Pons (tissue), 1 donor: ENCODE measurements at regions not wholly inside any gene's neighbourhood (a gene's known extent, or its start where the extent isn't known, plus 50 kb on each side); places are given as distances from the start of the nearest gene placed in this dataset.
"Not testable (repeated sequence)": the region's sequence is repeated elsewhere in the genome, so short reads cannot be mapped to it uniquely, and the experiment has no call there.

Experiments
- DNase-seq: peaks from one replicate; pipeline ENCODE4 v3.0.0-alpha.2; 2016; ENCODE audit warnings: low spot score

DNA sequence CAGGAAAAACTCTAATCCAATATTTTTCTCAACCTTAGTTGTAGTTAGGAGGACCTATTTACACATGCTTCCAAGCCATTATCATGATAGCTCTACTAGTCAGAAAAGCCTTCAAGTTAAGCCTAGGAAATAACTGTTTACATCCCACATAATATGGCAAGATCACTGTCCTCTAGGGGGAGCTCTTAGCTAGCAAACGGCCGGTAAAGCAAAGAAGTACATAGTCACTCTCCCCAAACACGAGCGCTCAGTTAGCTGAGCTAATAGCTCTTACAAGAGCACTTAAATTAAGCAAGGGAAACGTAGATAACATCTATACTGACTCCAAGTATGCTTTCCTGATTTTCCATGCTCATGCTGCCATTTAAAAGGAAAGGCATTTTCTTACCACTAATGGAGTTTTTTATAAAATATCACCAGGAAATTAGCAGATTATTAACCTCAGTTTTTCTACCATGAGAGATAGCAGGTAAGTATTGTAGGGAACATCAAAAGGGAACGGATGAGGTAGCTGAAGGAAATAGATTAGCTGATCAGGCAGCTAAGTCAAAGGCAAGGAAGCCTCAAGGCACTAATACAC lies 100.6 kb upstream of the PABPC3 start:
- peak; percentile 91 for DNase-seq

DNA sequence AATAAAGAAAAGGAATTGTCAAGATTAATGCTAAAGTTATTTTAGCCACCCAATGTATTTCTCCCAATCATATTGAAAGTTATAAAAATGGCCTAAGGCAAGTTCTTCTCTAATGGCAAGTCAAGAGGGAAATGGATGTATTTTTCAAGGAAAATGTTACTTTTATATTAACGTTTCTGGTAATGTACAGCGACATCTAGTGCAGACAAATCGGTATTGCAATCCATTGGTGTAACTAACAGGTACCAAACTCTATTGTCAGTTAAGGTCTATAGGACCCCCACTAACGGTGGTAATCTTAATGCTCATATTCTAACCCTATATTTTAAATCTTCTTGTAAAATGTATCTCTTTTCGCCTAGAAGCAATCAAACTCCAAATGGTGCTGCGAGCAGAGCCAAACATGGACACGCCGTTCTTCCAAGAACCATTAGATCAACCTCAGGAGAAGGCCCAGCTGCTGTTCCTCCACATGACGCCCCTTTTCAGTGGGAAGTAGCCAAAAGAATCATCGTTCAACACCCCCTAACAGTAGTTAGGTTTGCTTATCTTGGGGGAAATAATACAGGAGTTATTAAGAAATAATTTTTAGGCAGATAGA lies 98.5 kb upstream of the PABPC3 start:
- peak; percentile 56 for DNase-seq

GRCh38 chr13:24998433-24998832 lies 97.5 kb upstream of the PABPC3 start:
- DNase-seq: no peak

- no peak for DNase-seq
Measured at GRCh38 chr13:25001476-25002206, 94.3 kb upstream of the PABPC3 start.

- DNase-seq: not testable (repeated sequence)
Measured at GRCh38 chr13:25002311-25002710, 93.6 kb upstream of the PABPC3 start.

GRCh38 chr13:25004489-25004888 lies 91.4 kb upstream of the PABPC3 start:
- DNase-seq: not testable (repeated sequence)

- DNase-seq: peak; percentile 84
Measured at GRCh38 chr13:25005050-25005497, 90.9 kb upstream of the PABPC3 start.

- DNase-seq: not testable (repeated sequence)
Measured at GRCh38 chr13:25007389-25007788, 88.5 kb upstream of the PABPC3 start.

DNA sequence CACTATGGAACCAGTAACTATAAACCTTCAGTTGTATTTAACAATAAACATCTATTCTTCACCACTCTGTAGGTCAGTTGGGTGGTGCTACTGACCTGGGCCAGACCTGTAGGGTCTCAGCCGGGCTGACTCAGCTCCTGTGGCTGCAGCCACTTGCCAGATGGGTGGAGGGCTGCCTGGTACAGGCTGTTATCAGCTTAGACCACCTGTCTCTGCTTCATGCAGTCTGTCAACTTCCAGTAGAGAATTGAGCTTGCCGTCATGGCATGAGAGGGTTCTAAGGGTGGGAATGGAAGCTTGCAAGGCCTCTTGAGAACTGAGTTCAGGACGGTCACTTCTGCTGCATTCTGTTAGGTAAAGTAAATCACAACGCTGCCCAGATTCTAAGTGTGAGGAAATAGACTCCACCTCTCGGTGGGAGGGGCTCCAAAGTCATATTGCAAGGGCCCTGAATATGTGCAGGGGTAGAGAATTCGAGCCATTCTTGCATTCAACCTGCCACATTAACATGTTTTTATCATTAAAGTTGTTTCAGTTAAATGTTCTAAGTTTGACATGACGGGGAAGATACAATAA lies 81.5 kb upstream of the PABPC3 start:
- DNase-seq: not testable (repeated sequence)

GRCh38 chr13:25017176-25017575 lies 78.8 kb upstream of the PABPC3 start:
- DNase-seq: not testable (repeated sequence)

DNA sequence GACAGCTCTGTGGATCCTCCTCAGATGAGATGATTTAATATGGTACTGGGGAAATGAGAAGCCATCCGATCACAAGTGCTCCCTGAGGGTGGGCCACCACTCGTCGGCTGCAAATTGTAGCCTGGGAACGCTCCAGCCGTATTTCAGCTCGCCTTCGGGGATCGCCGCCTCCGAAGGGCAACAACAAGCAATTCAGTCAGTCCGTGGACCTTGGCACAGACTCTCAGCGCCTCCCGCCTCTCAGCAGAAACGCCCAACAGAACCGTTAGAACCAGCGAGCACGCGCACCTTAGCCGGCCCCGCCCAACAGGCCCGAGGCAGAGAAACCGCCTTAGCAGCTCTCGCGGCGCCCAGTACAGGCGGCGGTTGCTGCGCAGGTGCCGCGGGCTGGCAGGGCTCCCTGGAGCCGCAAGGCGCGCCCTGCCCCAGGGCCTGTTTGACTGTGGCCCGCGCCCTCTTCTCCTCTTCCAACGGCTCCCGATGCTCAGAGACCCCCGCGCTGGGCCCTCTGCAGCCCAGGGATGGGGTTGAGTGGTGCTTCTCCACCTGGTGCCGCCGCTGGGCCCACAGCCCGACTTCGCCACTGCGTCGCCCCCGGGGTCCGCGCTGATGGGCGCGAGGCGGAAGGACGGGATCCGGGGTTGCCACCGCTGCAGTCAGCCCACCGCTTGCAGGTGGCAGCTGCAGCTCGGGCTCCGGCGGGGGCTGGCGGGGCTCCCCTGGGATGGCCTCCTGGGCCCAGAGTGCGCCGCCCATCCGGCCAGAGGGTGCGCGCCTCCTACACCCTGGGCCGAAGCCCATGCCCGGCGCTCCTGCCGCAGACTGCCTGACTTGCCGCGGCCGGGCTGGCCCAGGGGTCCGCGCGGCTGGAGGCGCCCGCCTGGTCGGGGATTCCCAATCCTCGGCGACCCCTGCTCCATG lies 77.9 kb upstream of the PABPC3 start:
- not testable (repeated sequence) for DNase-seq

- DNase-seq: no peak
Measured at GRCh38 chr13:25018729-25019115, 77.2 kb upstream of the PABPC3 start.

DNA sequence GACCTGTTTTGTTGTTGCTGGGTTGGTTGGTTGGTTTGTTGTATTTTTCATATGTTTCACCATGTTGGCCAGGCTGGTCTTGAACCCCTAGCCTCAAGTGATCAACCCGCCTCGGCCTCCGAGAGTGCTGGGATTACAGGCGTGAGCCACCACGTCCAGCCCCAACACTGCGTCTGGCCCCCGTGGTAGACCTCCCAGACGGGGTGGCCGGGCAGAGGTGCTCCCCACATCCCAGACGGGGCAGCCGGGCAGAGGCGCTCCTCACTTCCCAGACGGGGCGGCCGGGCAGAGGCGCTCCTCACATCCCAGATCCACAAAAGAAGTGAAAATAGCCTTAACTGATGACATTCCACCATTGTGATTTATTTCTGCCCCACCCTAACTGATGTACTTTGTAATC lies 76.2 kb upstream of the PABPC3 start:
- not testable (repeated sequence) for DNase-seq

DNA sequence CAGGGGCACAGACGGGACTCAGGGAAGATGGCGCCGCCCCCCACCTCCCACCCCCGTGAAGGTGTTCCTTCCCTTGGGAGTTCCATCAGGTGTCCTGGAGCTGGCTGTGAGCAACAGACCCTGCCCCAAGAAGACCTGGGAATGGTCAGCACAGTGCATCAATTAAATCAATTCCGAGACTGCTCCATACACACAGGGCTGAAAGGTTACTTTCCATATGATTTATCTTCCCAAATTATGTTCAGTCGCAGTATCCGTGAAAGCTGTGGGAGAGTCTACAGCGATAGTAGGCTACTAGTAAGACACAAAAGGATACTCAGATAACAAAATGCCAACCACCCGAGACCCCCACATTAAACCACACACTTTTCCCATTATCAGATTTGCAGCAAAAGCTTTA lies 71.8 kb upstream of the PABPC3 start:
- no peak for DNase-seq

GRCh38 chr13:25032160-25032559 lies 63.8 kb upstream of the PABPC3 start:
- DNase-seq: no peak

DNA sequence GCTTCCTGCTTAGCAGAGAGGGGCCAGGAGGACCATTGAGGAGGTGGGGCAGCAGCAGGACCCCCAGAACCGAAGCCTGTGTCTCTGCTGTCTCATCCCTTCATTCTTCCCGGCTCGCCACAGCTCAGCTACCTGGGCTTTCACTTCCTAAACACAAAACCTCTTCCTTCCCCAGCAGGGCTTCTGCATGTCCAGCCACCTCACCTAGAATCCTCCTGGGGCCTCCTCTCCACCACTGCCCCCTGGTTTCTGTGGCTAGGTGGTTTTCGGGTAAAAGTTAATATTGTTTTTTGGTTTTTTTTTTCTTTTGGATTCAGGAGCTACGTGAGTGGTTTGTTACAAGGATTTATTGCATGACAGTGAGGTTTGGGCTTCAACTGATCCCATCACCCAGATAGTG lies 61.8 kb upstream of the PABPC3 start:
- DNase-seq: no peak

DNA sequence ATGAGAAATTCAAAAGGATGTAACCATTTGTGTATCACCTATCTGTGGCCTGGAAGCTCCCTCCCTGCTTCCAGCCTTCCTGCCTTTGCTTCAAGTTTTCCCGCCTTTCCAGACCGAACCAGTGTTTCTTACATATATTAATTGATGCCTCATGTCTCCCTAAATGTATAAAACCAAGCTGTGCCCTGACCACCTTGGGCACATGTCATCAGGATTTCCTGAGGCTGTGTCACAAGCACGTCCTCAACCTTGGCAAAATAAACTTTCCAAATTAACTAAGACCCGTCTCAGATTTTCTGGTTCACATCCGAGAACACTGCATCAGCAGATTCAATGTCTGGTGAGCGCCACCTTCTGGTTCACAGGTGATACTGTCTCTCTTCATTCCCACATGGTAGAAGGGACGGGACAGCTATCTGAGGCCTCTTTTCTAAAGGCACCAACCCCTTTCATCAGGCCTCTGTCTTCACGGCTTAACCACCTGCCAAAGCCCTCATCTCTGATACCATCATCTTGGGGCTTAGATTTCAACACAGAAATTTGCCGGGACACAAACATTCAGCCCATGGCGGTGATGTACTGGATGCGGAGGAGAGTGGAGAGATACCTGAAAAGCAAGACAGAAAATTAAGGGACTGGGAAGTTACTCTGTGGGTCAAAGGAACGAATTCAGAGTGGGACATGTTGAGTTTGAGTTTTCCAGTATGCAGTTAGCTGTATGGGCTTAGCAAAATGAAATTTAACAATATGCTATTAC lies 58.7 kb upstream of the PABPC3 start:
- DNase-seq: peak; percentile 83

DNA sequence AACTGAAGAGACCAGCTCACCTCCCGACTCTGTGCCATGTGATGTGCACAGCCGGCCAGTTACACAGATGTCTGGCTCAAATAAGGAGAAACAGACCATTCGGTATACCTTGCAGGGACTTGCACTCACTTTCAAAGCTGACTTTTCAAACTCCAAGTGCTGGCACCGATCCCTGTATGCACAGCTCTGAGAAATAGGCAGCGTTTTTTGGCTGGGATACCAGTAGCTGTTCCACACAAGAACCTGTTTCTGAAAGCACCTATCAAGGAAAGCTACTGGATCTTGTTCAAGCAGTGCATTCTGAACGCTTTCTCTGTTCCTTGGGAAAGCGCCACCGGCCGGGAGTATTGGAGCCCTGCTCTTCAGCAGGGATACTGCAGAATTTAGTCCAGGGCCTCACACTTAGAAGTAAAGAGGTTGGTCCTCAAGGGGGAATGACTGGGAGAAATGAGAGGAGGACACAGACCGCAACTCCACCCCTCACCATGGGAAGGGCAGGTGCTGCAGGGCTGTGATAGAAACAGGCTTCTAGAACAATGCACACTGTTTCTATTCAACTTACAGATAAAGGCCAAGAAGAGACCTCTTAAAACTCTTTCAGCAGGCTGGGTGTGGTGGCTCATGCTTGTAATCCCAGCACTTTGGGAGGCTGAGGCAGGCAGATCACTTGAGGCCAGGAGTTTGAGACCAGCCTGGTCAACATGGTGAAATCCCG lies 53.6 kb upstream of the PABPC3 start:
- no peak for DNase-seq

GRCh38 chr13:25044071-25044470 lies 51.9 kb upstream of the PABPC3 start:
- no peak for DNase-seq
